Osteoblast (primary cell): ENCODE measurements at regions not wholly inside any gene's neighbourhood (a gene's known extent, or its start where the extent isn't known, plus 50 kb on each side); places are given as distances from the start of the nearest gene placed in this dataset.

Experiments used
- DNase-seq: peaks from one replicate; pipeline ENCODE4 v3.0.0; 2011; ENCODE audit warnings: low spot score, mixed read lengths; ENCODE audit not compliant: insufficient read length; ENCODE audit errors: missing footprints
- H2AFZ ChIP-seq: 2 replicates; pipeline ENCODE4 v1.6.0; 2011; ENCODE audit warnings: mild to moderate bottlenecking, low read length
- H3K27ac ChIP-seq: 2 replicates; pipeline ENCODE4 v1.5.1; 2011; ENCODE audit warnings: mild to moderate bottlenecking, low read depth, low read length, moderate library complexity
- H3K27me3 ChIP-seq: 2 replicates; pipeline ENCODE4 v1.6.0; 2012; ENCODE audit warnings: mild to moderate bottlenecking, control low read depth, inconsistent platforms, low read length, moderate library complexity; ENCODE audit not compliant: insufficient read depth
- H3K36me3 ChIP-seq: 2 replicates; pipeline ENCODE4 v1.5.1; 2011; ENCODE audit warnings: mild to moderate bottlenecking, low read length, control low read depth, moderate library complexity; ENCODE audit not compliant: insufficient read depth
- H3K4me1 ChIP-seq: 2 replicates; pipeline ENCODE4 v1.5.1; 2011; ENCODE audit warnings: mild to moderate bottlenecking, low read length, control low read depth, moderate library complexity; ENCODE audit not compliant: insufficient read depth
- H3K4me2 ChIP-seq: 2 replicates; pipeline ENCODE4 v1.6.0; 2011; ENCODE audit warnings: mild to moderate bottlenecking, low read length; ENCODE audit not compliant: insufficient read depth
- H3K4me3 ChIP-seq: fragments of 200-600 bp; sonication (generic); 3 replicates; pipeline ENCODE4 v1.5.1; 2012; ENCODE audit warnings: mild to moderate bottlenecking, low read length, inconsistent platforms; ENCODE audit not compliant: insufficient read depth
- H3K79me2 ChIP-seq: 2 replicates; pipeline ENCODE4 v1.6.0; 2012; ENCODE audit warnings: mild to moderate bottlenecking, low read length, control low read depth, inconsistent platforms; ENCODE audit not compliant: insufficient read depth
- H3K9me3 ChIP-seq: 2 replicates; pipeline ENCODE4 v1.5.1; 2011; ENCODE audit warnings: low read depth, low read length, control low read depth
- H4K20me1 ChIP-seq: 2 replicates; pipeline ENCODE4 v1.6.0; 2012; ENCODE audit warnings: mild to moderate bottlenecking, low read length, control low read depth; ENCODE audit not compliant: insufficient read depth
- TF ChIP-seq, protein P1 (sequence below): IDR thresholded peaks from 2 replicates; pipeline ENCODE4 v1.5.1; 2011; ENCODE audit warnings: mild to moderate bottlenecking, low read depth, low read length, moderate library complexity; ENCODE audit errors: extremely low read depth

DNA sequence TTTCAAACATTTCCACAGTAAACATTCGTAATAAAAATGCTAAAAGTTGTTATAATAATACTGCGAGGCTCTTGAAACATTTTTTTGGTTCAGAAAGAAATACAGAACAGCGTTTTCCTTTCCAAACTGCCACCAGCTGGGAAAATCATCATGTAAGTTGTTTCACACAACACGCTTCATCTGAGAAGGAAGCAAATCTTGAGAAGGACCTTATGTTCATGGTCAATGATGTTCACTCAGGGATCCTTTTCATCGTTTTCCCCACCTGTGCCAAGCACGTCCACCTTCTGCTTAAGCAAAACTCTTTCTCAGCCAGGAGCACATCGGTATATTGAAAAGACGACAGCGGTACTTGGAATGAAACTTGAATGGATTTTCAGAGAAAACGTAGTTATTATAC lies 274.5 kb upstream of the ELAC2 start:
- Histone ChIP-seq H3K27ac (no peak overlapping the region), H3K4me3 (no peak overlapping the region), H2AFZ (no peak overlapping the region), H4K20me1 (no peaks in the 10 kb centered on the region), H3K4me1 (no peaks in the 10 kb centered on the region), H3K27me3 (no peaks in the 10 kb centered on the region), H3K79me2 (no peaks in the 10 kb centered on the region), H3K4me2 (no peak overlapping the region), H3K9me3 (no peaks in the 10 kb centered on the region), H3K36me3 (no peaks in the 10 kb centered on the region)
- no peak for DNase-seq
- TF ChIP-seq, protein P1, sequence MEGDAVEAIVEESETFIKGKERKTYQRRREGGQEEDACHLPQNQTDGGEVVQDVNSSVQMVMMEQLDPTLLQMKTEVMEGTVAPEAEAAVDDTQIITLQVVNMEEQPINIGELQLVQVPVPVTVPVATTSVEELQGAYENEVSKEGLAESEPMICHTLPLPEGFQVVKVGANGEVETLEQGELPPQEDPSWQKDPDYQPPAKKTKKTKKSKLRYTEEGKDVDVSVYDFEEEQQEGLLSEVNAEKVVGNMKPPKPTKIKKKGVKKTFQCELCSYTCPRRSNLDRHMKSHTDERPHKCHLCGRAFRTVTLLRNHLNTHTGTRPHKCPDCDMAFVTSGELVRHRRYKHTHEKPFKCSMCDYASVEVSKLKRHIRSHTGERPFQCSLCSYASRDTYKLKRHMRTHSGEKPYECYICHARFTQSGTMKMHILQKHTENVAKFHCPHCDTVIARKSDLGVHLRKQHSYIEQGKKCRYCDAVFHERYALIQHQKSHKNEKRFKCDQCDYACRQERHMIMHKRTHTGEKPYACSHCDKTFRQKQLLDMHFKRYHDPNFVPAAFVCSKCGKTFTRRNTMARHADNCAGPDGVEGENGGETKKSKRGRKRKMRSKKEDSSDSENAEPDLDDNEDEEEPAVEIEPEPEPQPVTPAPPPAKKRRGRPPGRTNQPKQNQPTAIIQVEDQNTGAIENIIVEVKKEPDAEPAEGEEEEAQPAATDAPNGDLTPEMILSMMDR: no peak

DNA sequence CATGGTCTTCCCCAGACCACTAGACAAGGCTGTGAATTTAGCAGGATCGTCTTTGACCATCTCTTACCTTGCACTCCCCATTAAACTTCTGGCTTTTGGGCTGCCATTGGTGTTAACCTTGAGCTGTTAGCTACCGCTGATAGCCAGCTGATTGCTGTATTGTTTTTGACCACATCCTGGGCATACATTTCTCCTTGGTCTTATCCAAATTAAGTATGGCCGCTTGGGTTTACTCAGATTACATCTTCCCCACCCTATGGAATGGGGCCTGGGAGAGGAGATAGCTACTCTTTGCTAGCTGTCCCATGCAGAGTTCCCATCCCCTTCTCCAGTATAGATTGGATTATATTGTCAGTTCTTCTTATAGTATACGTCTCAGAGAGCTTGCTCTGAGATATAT lies 270.4 kb upstream of the ELAC2 start:
- Histone ChIP-seq H2AFZ (no peak overlapping the region), H4K20me1 (no peaks in the 10 kb centered on the region), H3K36me3 (no peaks in the 10 kb centered on the region), H3K27ac (no peak overlapping the region), H3K4me2 (no peak overlapping the region), H3K27me3 (no peaks in the 10 kb centered on the region), H3K4me1 (no peaks in the 10 kb centered on the region), H3K79me2 (no peaks in the 10 kb centered on the region), H3K9me3 (no peaks in the 10 kb centered on the region), H3K4me3 (no peak overlapping the region)
- DNase-seq: no peak
- TF ChIP-seq, protein P1: no peak

DNA sequence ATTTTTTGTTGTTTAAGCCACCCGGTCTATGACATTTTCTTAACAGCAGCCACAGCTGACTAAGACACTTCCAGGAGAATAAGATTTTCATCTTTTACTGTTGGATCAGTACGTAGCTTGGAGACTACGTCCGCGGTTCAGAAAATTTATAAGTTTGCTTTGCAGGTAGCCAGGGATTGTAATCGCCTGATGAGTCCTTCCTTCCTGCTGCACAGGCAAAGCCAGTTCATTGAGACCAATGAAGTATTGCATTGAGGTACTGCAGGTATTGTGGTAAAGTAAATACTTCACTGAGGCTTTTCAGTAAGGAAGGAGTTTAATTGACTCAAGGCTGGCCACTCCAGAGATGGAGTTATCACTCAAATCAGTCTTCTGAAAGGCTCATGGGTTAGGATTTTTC lies 269.4 kb upstream of the ELAC2 start:
- H3K27me3 ChIP-seq: no peaks in the 10 kb centered on the region
- no peak for DNase-seq
- H4K20me1 ChIP-seq: no peaks in the 10 kb centered on the region
- no peak overlapping the region for H2AFZ ChIP-seq
- no peak overlapping the region for H3K4me3 ChIP-seq
- no peaks in the 10 kb centered on the region for H3K4me1 ChIP-seq
- H3K27ac ChIP-seq: no peak overlapping the region
- TF ChIP-seq, protein P1: no peak
- H3K9me3 ChIP-seq: no peaks in the 10 kb centered on the region
- H3K79me2 ChIP-seq: no peaks in the 10 kb centered on the region
- H3K4me2 ChIP-seq: no peak overlapping the region
- no peaks in the 10 kb centered on the region for H3K36me3 ChIP-seq

DNA sequence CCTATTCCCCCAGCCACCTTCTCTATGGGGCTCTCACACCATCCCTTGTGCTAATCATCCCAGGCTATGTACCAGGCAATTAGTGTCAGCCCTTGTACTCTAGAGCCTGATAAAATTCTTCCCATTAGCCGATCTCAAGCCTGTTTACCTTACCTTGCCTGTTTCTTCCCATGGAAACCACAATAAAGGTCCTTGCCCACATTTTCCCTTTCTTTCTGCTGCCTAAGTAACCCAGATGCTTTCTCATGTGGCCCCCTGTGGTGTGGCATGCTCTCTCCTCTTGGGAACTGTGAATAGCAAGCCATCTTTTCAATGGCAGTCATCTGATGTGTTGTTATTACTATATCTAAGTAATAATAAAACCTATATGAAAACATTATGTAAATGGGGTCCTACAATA lies 265.8 kb upstream of the ELAC2 start:
- Histone ChIP-seq H4K20me1 (no peaks in the 10 kb centered on the region), H3K9me3 (no peaks in the 10 kb centered on the region), H3K27ac (no peak overlapping the region), H3K4me2 (no peak overlapping the region), H3K27me3 (no peaks in the 10 kb centered on the region), H3K4me3 (no peak overlapping the region), H3K36me3 (no peaks in the 10 kb centered on the region), H2AFZ (no peak overlapping the region), H3K4me1 (no peaks in the 10 kb centered on the region), H3K79me2 (no peaks in the 10 kb centered on the region)
- TF ChIP-seq, protein P1: no peak
- no peak for DNase-seq
